ENCODE measurements at regions not wholly inside any gene's neighbourhood (a gene's known extent, or its start where the extent isn't known, plus 50 kb on each side); places are given as distances from the start of the nearest gene placed in this dataset.

DNA sequence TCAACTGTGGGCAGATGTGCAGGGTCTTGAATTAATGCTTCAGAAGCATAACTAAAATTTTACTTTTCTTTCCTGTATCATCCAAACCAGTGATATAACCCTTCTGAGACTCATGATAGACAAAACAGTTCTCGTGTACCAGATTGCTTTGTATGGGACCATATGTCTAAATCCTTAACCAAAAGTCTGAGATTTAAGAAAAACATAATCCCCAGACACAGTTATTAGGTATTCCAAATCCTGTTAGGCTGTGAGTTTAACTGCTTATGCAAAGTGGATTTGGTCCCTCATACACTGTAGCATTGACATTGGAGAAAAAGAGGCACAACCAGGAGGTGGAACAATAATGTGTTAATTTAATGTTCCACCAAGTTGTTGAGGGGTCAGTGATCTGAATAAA lies 235.0 kb downstream of the PMAIP1 start:
- H3K36me3 ChIP-seq, result no peaks in the 10 kb centered on the region
- DNase-seq, result no peak
- in situ Hi-C loops (cut with MboI; ENCODE audit: low pct_ligation_motif_present in 1 of 4, low pct_unique_long_range_greater_than_20kb in 1 of 4, low sequenced_read_pairs in 3 of 4) (no loop called here), intact Hi-C loops (cut with DNase I; ENCODE audit: low total_unique reads) (no loop called here)
- no peaks in the 10 kb centered on the region for H3K9me3 ChIP-seq
- H3K27ac ChIP-seq, result no peak overlapping the region
- H3K4me3 ChIP-seq, result no peak overlapping the region
- H3K4me1 ChIP-seq, result no peaks in the 10 kb centered on the region
- no peaks in the 10 kb centered on the region for H3K27me3 ChIP-seq
- no peak for TF ChIP-seq POLR2AphosphoS5 (IDR thresholded peaks at IDR 0.05)
- no peak for TF ChIP-seq EP300 (IDR thresholded peaks at IDR 0.05; ENCODE audit: low read depth)
- TF ChIP-seq, protein P1, sequence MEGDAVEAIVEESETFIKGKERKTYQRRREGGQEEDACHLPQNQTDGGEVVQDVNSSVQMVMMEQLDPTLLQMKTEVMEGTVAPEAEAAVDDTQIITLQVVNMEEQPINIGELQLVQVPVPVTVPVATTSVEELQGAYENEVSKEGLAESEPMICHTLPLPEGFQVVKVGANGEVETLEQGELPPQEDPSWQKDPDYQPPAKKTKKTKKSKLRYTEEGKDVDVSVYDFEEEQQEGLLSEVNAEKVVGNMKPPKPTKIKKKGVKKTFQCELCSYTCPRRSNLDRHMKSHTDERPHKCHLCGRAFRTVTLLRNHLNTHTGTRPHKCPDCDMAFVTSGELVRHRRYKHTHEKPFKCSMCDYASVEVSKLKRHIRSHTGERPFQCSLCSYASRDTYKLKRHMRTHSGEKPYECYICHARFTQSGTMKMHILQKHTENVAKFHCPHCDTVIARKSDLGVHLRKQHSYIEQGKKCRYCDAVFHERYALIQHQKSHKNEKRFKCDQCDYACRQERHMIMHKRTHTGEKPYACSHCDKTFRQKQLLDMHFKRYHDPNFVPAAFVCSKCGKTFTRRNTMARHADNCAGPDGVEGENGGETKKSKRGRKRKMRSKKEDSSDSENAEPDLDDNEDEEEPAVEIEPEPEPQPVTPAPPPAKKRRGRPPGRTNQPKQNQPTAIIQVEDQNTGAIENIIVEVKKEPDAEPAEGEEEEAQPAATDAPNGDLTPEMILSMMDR (IDR thresholded peaks at IDR 0.05), result no peak
- no peak for TF ChIP-seq POLR2A (IDR thresholded peaks at IDR 0.05)
- WGBS, 2 donors (ENCODE audit: low coverage in 1 of 2), result 82 to 100% methylated on average over 1 of the region's 1 CpG

DNA sequence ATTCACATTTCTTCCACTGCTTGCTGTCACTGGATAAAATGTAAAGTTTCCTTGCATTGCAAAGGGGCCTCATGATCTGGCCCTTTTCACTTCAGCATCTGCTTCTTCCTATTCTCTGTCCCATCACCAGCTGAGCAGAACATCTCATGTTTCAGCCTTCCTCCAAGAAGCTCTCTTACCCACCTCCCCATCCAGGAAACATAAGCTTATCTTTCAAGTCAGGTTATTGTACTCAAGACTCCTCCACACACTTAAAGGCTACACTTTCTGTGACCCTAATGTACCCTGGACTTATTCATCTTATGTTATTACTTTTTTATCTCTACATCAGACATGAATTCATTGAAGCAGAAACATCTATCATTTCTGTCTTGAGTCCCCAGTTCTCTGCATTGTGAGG lies 230.5 kb downstream of the PMAIP1 start:
- H3K4me1 ChIP-seq, result no peaks in the 10 kb centered on the region
- H3K27ac ChIP-seq, result no peak overlapping the region
- no peak for TF ChIP-seq POLR2A (IDR thresholded peaks at IDR 0.05)
- TF ChIP-seq, protein P1 (IDR thresholded peaks at IDR 0.05), result no peak
- TF ChIP-seq POLR2AphosphoS5 (IDR thresholded peaks at IDR 0.05), result no peak
- no peak for TF ChIP-seq EP300 (IDR thresholded peaks at IDR 0.05; ENCODE audit: low read depth)
- H3K36me3 ChIP-seq, result no peaks in the 10 kb centered on the region
- H3K9me3 ChIP-seq, result no peaks in the 10 kb centered on the region
- no peak overlapping the region for H3K4me3 ChIP-seq
- DNase-seq, result no peak
- intact Hi-C loops (cut with DNase I; ENCODE audit: low total_unique reads) (no loop called here), in situ Hi-C loops (cut with MboI; ENCODE audit: low pct_ligation_motif_present in 1 of 4, low pct_unique_long_range_greater_than_20kb in 1 of 4, low sequenced_read_pairs in 3 of 4) (no loop called here)
- H3K27me3 ChIP-seq, result no peaks in the 10 kb centered on the region

DNA sequence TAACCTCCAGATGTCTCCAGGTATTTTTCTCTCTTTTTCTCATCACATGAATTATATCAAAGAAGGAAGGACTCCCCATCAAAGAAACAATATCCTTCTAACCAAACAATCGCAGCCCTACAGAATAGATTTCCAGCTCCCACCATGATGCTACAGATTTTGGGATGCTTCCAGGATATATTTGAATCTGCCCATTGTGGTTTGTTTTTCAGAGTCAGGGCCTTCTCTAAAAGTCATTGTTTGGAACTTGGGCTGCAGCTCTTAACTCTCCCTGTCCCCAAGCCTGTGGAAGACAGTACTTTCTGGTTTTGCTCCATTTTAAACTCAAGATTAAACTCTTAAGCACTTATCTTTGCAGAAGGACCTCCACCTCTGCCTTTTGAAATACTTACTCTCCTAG lies 223.2 kb downstream of the PMAIP1 start:
- H3K9me3 ChIP-seq, result no peaks in the 10 kb centered on the region
- no peaks in the 10 kb centered on the region for H3K36me3 ChIP-seq
- in situ Hi-C loops (cut with MboI; ENCODE audit: low pct_ligation_motif_present in 1 of 4, low pct_unique_long_range_greater_than_20kb in 1 of 4, low sequenced_read_pairs in 3 of 4) (no loop called here), intact Hi-C loops (cut with DNase I; ENCODE audit: low total_unique reads) (no loop called here)
- no peaks in the 10 kb centered on the region for H3K27me3 ChIP-seq
- WGBS, 2 donors (ENCODE audit: low coverage in 1 of 2), result 97 to 100% methylated on average over 1 of the region's 1 CpG
- TF ChIP-seq EP300 (IDR thresholded peaks at IDR 0.05; ENCODE audit: low read depth) (no peak), POLR2AphosphoS5 (IDR thresholded peaks at IDR 0.05) (no peak), POLR2A (IDR thresholded peaks at IDR 0.05) (no peak)
- TF ChIP-seq, protein P1 (IDR thresholded peaks at IDR 0.05), result no peak
- no peak overlapping the region for H3K4me3 ChIP-seq
- peaks cover 0 to 8% (median 0%) of the 10 kb centered on the region in 4 donors for H3K4me1 ChIP-seq
- no peak for DNase-seq
- H3K27ac ChIP-seq, result no peak overlapping the region

DNA sequence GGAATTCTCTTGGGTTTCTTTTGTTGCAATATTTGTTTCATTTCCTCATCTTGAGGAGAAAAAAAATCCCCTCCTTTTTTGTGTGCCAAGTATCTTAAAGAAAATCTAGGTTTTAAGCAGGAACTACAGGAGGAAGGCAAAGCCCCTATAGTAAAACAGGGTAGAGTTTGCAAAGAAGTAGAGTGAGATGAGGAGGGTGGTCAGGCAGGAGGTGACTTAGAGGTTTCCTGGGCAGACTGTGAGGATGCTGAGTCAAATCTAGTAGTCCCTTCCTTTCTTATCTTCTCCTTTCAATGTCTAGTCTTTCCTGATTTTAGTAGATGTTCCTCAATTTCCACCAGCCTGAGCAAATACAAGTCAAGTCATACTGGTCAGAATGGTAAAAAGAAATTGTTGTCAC lies 222.5 kb downstream of the PMAIP1 start:
- TF ChIP-seq EP300 (IDR thresholded peaks at IDR 0.05; ENCODE audit: low read depth) (no peak), POLR2A (IDR thresholded peaks at IDR 0.05) (no peak), POLR2AphosphoS5 (IDR thresholded peaks at IDR 0.05) (no peak)
- TF ChIP-seq, protein P1 (IDR thresholded peaks at IDR 0.05), result no peak
- in situ Hi-C loops (cut with MboI; ENCODE audit: low pct_ligation_motif_present in 1 of 4, low pct_unique_long_range_greater_than_20kb in 1 of 4, low sequenced_read_pairs in 3 of 4), result no loop called here
- no peak overlapping the region for H3K4me3 ChIP-seq

More for the DNA sequence above, 222.5 kb downstream of the PMAIP1 start:
- Histone ChIP-seq H3K27me3 (no peaks in the 10 kb centered on the region), H3K4me1 (peaks cover 0 to 8% (median 0%) of the 10 kb centered on the region in 4 donors), H3K36me3 (no peaks in the 10 kb centered on the region), H3K27ac (no peak overlapping the region), H3K9me3 (no peaks in the 10 kb centered on the region)
- intact Hi-C loops (cut with DNase I; ENCODE audit: low total_unique reads), result no loop called here
- DNase-seq, result no peak
